A673 (cell line): ENCODE measurements at regions not wholly inside any gene's neighbourhood (a gene's known extent, or its start where the extent isn't known, plus 50 kb on each side); places are given as distances from the start of the nearest gene placed in this dataset.

Source experiments
- BruUV-seq: library from RNA; stranded (reverse); fragments of 400-500 nt; replicated peaks from 2 replicates; lab custom pipeline; 2021; lab: Mats Ljungman, UMichigan
- CTCF ChIA-PET: fragments of 300-600 bp; sonication (Branson Sonifier 250); formaldehyde crosslinking; loops from one replicate; lab custom pipeline; 2022; ENCODE audit warnings: antibody characterized with exemption; lab: Charles Lee
- POLR2A ChIA-PET: fragments of 300-600 bp; sonication (Branson Sonifier 250); formaldehyde crosslinking; loops from one replicate; lab custom pipeline; 2022; ENCODE audit warnings: antibody characterized with exemption; ENCODE audit not compliant: low non-redundant PET; lab: Charles Lee
- DNase-seq: peaks from one replicate; pipeline ENCODE4 v3.0.0-alpha.2; 2015; ENCODE audit warnings: low spot score
- H3K27ac ChIP-seq: fragments of 200-600 bp; sonication (generic); 2 replicates; pipeline ENCODE4 v1.5.1; 2016; ENCODE audit warnings: mixed run types, low read depth, mild to moderate bottlenecking, mixed read lengths, antibody characterized with exemption, low read length; ENCODE audit not compliant: poor library complexity, severe bottlenecking
- H3K27me3 ChIP-seq: fragments of 200-600 bp; sonication (generic); replicated peaks from 2 replicates; pipeline ENCODE4 v1.6.1; 2017; ENCODE audit warnings: mixed run types, low read depth, mild to moderate bottlenecking, mixed read lengths, antibody characterized with exemption, low read length; ENCODE audit not compliant: insufficient read depth, poor library complexity
- H3K36me3 ChIP-seq: fragments of 200-600 bp; sonication (generic); 2 replicates; pipeline ENCODE4 v1.6.1; 2016; ENCODE audit warnings: mixed run types, mild to moderate bottlenecking, mixed read lengths, antibody characterized with exemption, low read length; ENCODE audit not compliant: insufficient read depth, poor library complexity, severe bottlenecking
- H3K4me1 ChIP-seq: fragments of 200-600 bp; sonication (generic); 2 replicates; pipeline ENCODE4 v1.6.1; 2017; ENCODE audit warnings: mixed run types, mild to moderate bottlenecking, mixed read lengths, antibody characterized with exemption, low read length; ENCODE audit not compliant: insufficient read depth, poor library complexity, severe bottlenecking
- H3K4me3 ChIP-seq: fragments of 200-600 bp; sonication (generic); 2 replicates; pipeline ENCODE4 v1.5.1; 2016; ENCODE audit warnings: low read depth, mixed run types, mild to moderate bottlenecking, mixed read lengths, low read length; ENCODE audit not compliant: poor library complexity, severe bottlenecking
- H3K9me3 ChIP-seq: fragments of 200-600 bp; sonication (generic); 2 replicates; pipeline ENCODE4 v1.6.1; 2016; ENCODE audit warnings: mixed run types, low read depth, mild to moderate bottlenecking, mixed read lengths, antibody characterized with exemption, low read length; ENCODE audit not compliant: poor library complexity, severe bottlenecking
- EZH2 ChIP-seq: fragments of 200-600 bp; sonication (generic); IDR thresholded peaks from 2 replicates; pipeline ENCODE4 v1.6.1; 2017; ENCODE audit warnings: borderline replicate concordance, low read depth, mild to moderate bottlenecking, mixed read lengths, antibody characterized with exemption, low read length; ENCODE audit not compliant: poor library complexity, severe bottlenecking
- intact Hi-C: fragments of 100-400 bp; cut with micrococcal nuclease; formaldehyde crosslinking; loops from one replicate; pipeline ENCODE4 v1.10.0; 2022; ENCODE audit not compliant: unreplicated experiment
- TF ChIP-seq, protein P1 (sequence below): fragments of 300-800, 200-600 bp; sonication (generic); conservative IDR thresholded peaks from 2 replicates; pipeline ENCODE4 v1.5.1; 2017; ENCODE audit warnings: low read depth, mild to moderate bottlenecking, antibody characterized with exemption, low read length, moderate library complexity, mixed read lengths

GRCh38 chr6:2387445-2387844 lies 142.0 kb upstream of the GMDS start:
- BruUV-seq, result no TSS peak
- CTCF ChIA-PET, result no interaction called here
- POLR2A ChIA-PET, result no interaction called here
- TF ChIP-seq EZH2, result no peak
- TF ChIP-seq, protein P1, sequence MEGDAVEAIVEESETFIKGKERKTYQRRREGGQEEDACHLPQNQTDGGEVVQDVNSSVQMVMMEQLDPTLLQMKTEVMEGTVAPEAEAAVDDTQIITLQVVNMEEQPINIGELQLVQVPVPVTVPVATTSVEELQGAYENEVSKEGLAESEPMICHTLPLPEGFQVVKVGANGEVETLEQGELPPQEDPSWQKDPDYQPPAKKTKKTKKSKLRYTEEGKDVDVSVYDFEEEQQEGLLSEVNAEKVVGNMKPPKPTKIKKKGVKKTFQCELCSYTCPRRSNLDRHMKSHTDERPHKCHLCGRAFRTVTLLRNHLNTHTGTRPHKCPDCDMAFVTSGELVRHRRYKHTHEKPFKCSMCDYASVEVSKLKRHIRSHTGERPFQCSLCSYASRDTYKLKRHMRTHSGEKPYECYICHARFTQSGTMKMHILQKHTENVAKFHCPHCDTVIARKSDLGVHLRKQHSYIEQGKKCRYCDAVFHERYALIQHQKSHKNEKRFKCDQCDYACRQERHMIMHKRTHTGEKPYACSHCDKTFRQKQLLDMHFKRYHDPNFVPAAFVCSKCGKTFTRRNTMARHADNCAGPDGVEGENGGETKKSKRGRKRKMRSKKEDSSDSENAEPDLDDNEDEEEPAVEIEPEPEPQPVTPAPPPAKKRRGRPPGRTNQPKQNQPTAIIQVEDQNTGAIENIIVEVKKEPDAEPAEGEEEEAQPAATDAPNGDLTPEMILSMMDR, result no peak
- H3K27me3 ChIP-seq, result no peaks in the 10 kb centered on the region
- DNase-seq, result no peak
- H3K4me1 ChIP-seq, result no peaks in the 10 kb centered on the region
- no peaks in the 10 kb centered on the region for H3K9me3 ChIP-seq
- no peaks in the 10 kb centered on the region for H3K36me3 ChIP-seq
- no peak overlapping the region for H3K4me3 ChIP-seq
- no peak overlapping the region for H3K27ac ChIP-seq
- intact Hi-C loops, result no loop called here

DNA sequence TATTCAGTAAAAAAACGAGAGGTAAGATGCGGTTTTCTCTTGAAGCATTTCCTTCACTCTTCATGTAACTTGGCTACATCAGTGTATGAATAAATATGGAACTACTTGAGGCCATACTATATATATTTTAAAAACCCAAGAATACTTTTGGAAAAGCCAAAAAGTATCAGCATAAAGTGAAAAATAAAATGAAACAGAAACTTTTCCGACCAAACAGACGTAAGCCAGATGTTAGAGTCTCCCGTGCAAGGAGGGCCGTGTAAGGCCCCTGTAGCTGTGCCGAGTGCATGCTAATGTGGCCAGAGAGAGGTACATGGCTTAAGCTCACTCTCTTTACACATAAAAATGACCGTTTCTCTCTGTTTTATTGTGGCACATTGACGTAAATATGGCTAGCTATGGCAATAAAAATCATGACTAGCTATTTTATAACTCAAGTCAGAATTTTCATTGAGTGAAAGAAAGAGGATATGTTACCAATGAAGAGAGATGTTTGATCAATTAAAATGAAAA lies 140.1 kb upstream of the GMDS start:
- no peak overlapping the region for H3K4me3 ChIP-seq
- intact Hi-C loops, result no loop called here
- CTCF ChIA-PET, result no interaction called here

DNA sequence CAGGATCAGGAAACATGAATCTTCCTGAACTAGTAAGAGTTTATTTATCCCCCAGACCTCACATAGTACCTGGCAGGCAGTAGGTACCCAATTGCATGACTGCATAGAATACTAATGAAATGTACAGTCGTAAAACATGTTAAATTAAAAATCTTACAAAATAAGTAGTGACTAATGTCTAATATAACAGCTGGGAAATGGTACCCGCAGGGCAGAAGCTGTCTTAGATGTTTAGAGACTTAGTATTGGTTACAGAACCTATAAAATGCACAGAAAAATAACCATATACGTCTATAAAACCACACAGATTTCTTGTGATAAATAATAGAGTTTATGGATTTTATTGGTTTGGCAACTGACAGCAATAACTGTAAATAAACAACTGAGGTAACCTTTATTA lies 139.1 kb upstream of the GMDS start:
- Histone ChIP-seq H3K27ac (no peak overlapping the region), H3K9me3 (no peaks in the 10 kb centered on the region), H3K4me3 (no peak overlapping the region), H3K4me1 (no peaks in the 10 kb centered on the region), H3K36me3 (no peaks in the 10 kb centered on the region), H3K27me3 (no peaks in the 10 kb centered on the region)
- intact Hi-C loops, result no loop called here
- TF ChIP-seq EZH2, result no peak
- TF ChIP-seq, protein P1, result no peak
- ChIA-PET POLR2A (no interaction called here), CTCF (no interaction called here)
- BruUV-seq, result no TSS peak
- DNase-seq, result no peak

More for the DNA sequence above, 140.1 kb upstream of the GMDS start:
- BruUV-seq, result no TSS peak
- Histone ChIP-seq H3K36me3 (no peaks in the 10 kb centered on the region), H3K27me3 (no peaks in the 10 kb centered on the region), H3K9me3 (no peaks in the 10 kb centered on the region), H3K27ac (no peak overlapping the region), H3K4me1 (no peaks in the 10 kb centered on the region)
- POLR2A ChIA-PET, result no interaction called here
- DNase-seq, result no peak
- TF ChIP-seq, protein P1, result no peak
- no peak for TF ChIP-seq EZH2
